LNCaP clone FGC (cell line): ENCODE measurements at regions not wholly inside any gene's neighbourhood (a gene's known extent, or its start where the extent isn't known, plus 50 kb on each side); places are given as distances from the start of the nearest gene placed in this dataset.
"Not testable (repeated sequence)": the region's sequence is repeated elsewhere in the genome, so short reads cannot be mapped to it uniquely, and the experiment has no call there.

Source experiments
- DNase-seq: peaks from one replicate; pipeline ENCODE4 v3.0.0-alpha.2; 2011; ENCODE audit warnings: low read depth
- H3K4me3 ChIP-seq: 2 replicates; pipeline ENCODE4 v1.5.1; 2011; ENCODE audit warnings: mild to moderate bottlenecking, low read depth, low read length, control low read depth
- TF ChIP-seq, protein P1 (sequence below): IDR thresholded peaks from 2 replicates; pipeline ENCODE4 v1.5.1; 2012; ENCODE audit warnings: mild to moderate bottlenecking; ENCODE audit not compliant: control insufficient read depth, insufficient read depth; ENCODE audit errors: extremely low read depth

GRCh38 chr18:66395671-66396218, 208.1 kb downstream of the CDH19 start:
- TF ChIP-seq, protein P1, sequence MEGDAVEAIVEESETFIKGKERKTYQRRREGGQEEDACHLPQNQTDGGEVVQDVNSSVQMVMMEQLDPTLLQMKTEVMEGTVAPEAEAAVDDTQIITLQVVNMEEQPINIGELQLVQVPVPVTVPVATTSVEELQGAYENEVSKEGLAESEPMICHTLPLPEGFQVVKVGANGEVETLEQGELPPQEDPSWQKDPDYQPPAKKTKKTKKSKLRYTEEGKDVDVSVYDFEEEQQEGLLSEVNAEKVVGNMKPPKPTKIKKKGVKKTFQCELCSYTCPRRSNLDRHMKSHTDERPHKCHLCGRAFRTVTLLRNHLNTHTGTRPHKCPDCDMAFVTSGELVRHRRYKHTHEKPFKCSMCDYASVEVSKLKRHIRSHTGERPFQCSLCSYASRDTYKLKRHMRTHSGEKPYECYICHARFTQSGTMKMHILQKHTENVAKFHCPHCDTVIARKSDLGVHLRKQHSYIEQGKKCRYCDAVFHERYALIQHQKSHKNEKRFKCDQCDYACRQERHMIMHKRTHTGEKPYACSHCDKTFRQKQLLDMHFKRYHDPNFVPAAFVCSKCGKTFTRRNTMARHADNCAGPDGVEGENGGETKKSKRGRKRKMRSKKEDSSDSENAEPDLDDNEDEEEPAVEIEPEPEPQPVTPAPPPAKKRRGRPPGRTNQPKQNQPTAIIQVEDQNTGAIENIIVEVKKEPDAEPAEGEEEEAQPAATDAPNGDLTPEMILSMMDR: no peak
- no peak overlapping the region for H3K4me3 ChIP-seq
- DNase-seq: no peak

DNA sequence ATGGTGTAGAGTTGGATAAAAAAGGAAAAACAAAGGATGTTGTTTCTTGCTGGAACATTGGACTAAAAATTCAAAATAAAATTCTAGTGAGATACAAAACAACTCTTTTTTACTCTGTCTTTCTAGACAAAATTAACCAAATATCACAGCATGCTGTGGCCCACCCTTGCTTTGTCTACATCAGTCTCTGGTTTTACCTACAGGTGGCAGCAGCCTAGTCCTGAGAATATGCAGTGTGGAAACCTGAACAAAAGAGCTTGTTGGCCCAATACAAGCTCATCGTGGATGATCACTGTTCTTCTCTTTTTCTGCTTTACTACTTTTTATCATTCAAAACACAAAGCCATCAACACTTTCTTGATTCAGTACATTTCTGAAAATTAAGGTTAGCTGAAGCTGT, 210.4 kb downstream of the CDH19 start:
- no peak overlapping the region for H3K4me3 ChIP-seq
- no peak for DNase-seq
- TF ChIP-seq, protein P1: no peak

DNA sequence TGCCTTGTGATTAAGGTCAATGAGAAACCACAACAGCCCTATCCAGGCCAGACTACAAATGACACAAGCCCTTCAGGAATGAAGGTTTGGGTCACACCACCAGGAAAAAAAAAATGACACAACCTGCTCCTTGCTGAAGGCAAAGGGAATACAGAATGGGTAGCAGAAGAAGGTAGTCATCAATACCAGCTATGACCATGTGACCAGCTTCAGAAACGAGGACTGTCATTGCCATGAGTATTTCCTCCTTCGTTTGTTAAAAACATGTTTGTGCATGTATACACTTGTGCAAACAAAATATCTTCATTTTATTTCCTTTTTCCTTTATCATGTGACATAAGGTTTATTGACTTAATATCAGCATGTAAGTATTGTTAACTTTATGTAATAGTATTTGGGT, 226.6 kb downstream of the CDH19 start:
- TF ChIP-seq, protein P1: no peak
- DNase-seq: no peak
- no peak overlapping the region for H3K4me3 ChIP-seq

DNA sequence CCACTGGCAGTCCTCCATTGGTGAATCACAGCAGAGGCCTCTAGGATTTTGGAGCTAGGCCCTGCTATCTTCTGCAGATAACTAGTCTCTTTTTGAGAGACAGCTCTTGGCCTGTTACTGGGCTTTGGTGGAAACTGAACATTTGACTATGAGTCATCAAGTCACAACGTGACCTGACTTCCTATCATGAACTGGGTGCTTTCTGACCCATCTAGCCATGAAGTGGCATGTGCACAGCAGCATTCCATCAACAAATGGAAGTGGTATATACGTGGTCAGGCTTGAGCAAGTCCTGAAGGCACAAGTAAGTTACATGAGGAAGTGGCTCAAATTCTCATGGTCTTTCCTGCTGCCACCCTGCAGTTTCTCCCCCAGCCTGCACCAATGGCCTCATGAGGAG, 228.5 kb downstream of the CDH19 start:
- not testable (repeated sequence) for H3K4me3 ChIP-seq, DNase-seq

- no peak for DNase-seq
- TF ChIP-seq, protein P1: no peak
- no peak overlapping the region for H3K4me3 ChIP-seq
Observed at GRCh38 chr18:66346833-66347588, 256.9 kb downstream of the CDH19 start.

- DNase-seq: no peak
- TF ChIP-seq, protein P1: no peak
- no peak overlapping the region for H3K4me3 ChIP-seq
Observed at GRCh38 chr18:66344227-66344626, 259.7 kb downstream of the CDH19 start.

DNA sequence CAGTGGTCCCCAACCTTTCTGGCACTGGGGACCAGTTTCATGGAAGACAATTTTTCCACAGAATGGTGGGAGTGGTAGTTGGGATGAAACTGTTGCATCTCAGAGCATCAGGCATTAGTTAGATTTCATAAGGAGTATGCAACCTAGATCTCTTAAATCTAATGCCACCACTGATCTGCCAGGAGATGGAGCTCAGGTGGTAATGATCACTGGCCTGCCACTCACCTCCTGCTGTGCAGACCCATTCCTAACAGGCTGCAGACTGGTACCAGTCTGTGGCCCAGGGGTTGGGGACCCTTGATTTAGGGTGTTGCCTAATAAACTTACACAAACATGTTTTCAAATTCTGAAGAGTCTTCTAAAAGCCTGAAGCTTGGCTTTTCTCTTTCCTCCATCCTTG, 261.3 kb downstream of the CDH19 start:
- no peak for DNase-seq
- H3K4me3 ChIP-seq: no peak overlapping the region

More for the DNA sequence above, 261.3 kb downstream of the CDH19 start:
- TF ChIP-seq, protein P1: no peak
